ENCODE measurements at regions not wholly inside any gene's neighbourhood (a gene's known extent, or its start where the extent isn't known, plus 50 kb on each side); places are given as distances from the start of the nearest gene placed in this dataset.

- no peak overlapping the region for H3K9ac ChIP-seq (ENCODE audit: low read length in 3 of 3)
- no peak for DNase-seq
- H3K36me3 ChIP-seq (ENCODE audit: control insufficient read depth in 2 of 3, insufficient read depth in 3 of 3, low read length in 3 of 3), result no peaks in the 10 kb centered on the region
- H3K9me3 ChIP-seq (ENCODE audit: control insufficient read depth in 2 of 3, insufficient read depth in 1 of 3, low read length in 3 of 3), result no peaks in the 10 kb centered on the region
- no peak overlapping the region for H3K4me3 ChIP-seq (ENCODE audit: low read length in 3 of 3)
- H3K4me1 ChIP-seq (ENCODE audit: control insufficient read depth in 2 of 3, insufficient read depth in 2 of 3, low read depth in 1 of 3, low read length in 3 of 3), result no peaks in the 10 kb centered on the region
- FAIRE-seq, result no peak
- no peaks in the 10 kb centered on the region for H3K27me3 ChIP-seq (ENCODE audit: control insufficient read depth, insufficient read depth, low read length)
- TF ChIP-seq CTCF (IDR thresholded peaks at IDR 0.05; ENCODE audit: borderline replicate concordance, extremely low read depth, insufficient read depth), result no peak
- H3K27ac ChIP-seq (ENCODE audit: low read depth in 2 of 2, low read length in 2 of 2), result no peak overlapping the region
- intact Hi-C loops (cut with DNase I), result no loop called here
Observed at GRCh38 chr12:84277986-84278385, 634.6 kb downstream of the SLC6A15 start.

GRCh38 chr12:84276215-84276614, 636.4 kb downstream of the SLC6A15 start:
- Histone ChIP-seq H3K9me3 (ENCODE audit: control insufficient read depth in 2 of 3, insufficient read depth in 1 of 3, low read length in 3 of 3) (no peaks in the 10 kb centered on the region), H3K4me1 (ENCODE audit: control insufficient read depth in 2 of 3, insufficient read depth in 2 of 3, low read depth in 1 of 3, low read length in 3 of 3) (no peaks in the 10 kb centered on the region), H3K27ac (ENCODE audit: low read depth in 2 of 2, low read length in 2 of 2) (no peak overlapping the region), H3K27me3 (ENCODE audit: control insufficient read depth, insufficient read depth, low read length) (no peaks in the 10 kb centered on the region), H3K4me3 (ENCODE audit: low read length in 3 of 3) (no peak overlapping the region), H3K36me3 (ENCODE audit: control insufficient read depth in 2 of 3, insufficient read depth in 3 of 3, low read length in 3 of 3) (no peaks in the 10 kb centered on the region), H3K9ac (ENCODE audit: low read length in 3 of 3) (no peak overlapping the region)
- DNase-seq (no peak), FAIRE-seq (no peak)
- intact Hi-C loops (cut with DNase I), result no loop called here
- no peak for TF ChIP-seq CTCF (IDR thresholded peaks at IDR 0.05; ENCODE audit: borderline replicate concordance, extremely low read depth, insufficient read depth)

- no peak overlapping the region for H3K27ac ChIP-seq (ENCODE audit: low read depth in 2 of 2, low read length in 2 of 2)
- H3K4me1 ChIP-seq (ENCODE audit: control insufficient read depth in 2 of 3, insufficient read depth in 2 of 3, low read depth in 1 of 3, low read length in 3 of 3), result no peaks in the 10 kb centered on the region
- no peak for DNase-seq
- no peaks in the 10 kb centered on the region for H3K36me3 ChIP-seq (ENCODE audit: control insufficient read depth in 2 of 3, insufficient read depth in 3 of 3, low read length in 3 of 3)
- TF ChIP-seq CTCF (IDR thresholded peaks at IDR 0.05; ENCODE audit: borderline replicate concordance, extremely low read depth, insufficient read depth), result no peak
- no peaks in the 10 kb centered on the region for H3K27me3 ChIP-seq (ENCODE audit: control insufficient read depth, insufficient read depth, low read length)
- no peak overlapping the region for H3K4me3 ChIP-seq (ENCODE audit: low read length in 3 of 3)
- intact Hi-C loops (cut with DNase I), result no loop called here
- FAIRE-seq, result no peak
- H3K9ac ChIP-seq (ENCODE audit: low read length in 3 of 3), result no peak overlapping the region
- H3K9me3 ChIP-seq (ENCODE audit: control insufficient read depth in 2 of 3, insufficient read depth in 1 of 3, low read length in 3 of 3), result no peaks in the 10 kb centered on the region
Observed at GRCh38 chr12:84272324-84272723, 640.3 kb downstream of the SLC6A15 start.

GRCh38 chr12:84270470-84271140, 642.0 kb downstream of the SLC6A15 start:
- FAIRE-seq (no peak), DNase-seq (no peak)
- no peak for TF ChIP-seq CTCF (IDR thresholded peaks at IDR 0.05; ENCODE audit: borderline replicate concordance, extremely low read depth, insufficient read depth)
- Histone ChIP-seq H3K27me3 (ENCODE audit: control insufficient read depth, insufficient read depth, low read length) (no peaks in the 10 kb centered on the region), H3K9me3 (ENCODE audit: control insufficient read depth in 2 of 3, insufficient read depth in 1 of 3, low read length in 3 of 3) (no peaks in the 10 kb centered on the region), H3K4me3 (ENCODE audit: low read length in 3 of 3) (no peak overlapping the region), H3K27ac (ENCODE audit: low read depth in 2 of 2, low read length in 2 of 2) (no peak overlapping the region), H3K36me3 (ENCODE audit: control insufficient read depth in 2 of 3, insufficient read depth in 3 of 3, low read length in 3 of 3) (no peaks in the 10 kb centered on the region), H3K9ac (ENCODE audit: low read length in 3 of 3) (no peak overlapping the region), H3K4me1 (ENCODE audit: control insufficient read depth in 2 of 3, insufficient read depth in 2 of 3, low read depth in 1 of 3, low read length in 3 of 3) (no peaks in the 10 kb centered on the region)
- intact Hi-C loops (cut with DNase I), result no loop called here
